OCI-LY3 (cell line): ENCODE measurements at regions not wholly inside any gene's neighbourhood (a gene's known extent, or its start where the extent isn't known, plus 50 kb on each side); places are given as distances from the start of the nearest gene placed in this dataset.

Experiments
- EZH2phosphoT487 ChIP-seq: fragments of 200-600 bp; shearing (Covaris generic); IDR thresholded peaks from 2 replicates; pipeline ENCODE4 v1.6.1; 2018; ENCODE audit warnings: antibody characterized with exemption, mixed run types, low read depth
- TF ChIP-seq, protein P1 (sequence below): fragments of 200-600, 300-600 bp; sonication (generic); IDR thresholded peaks from 2 replicates; pipeline ENCODE4 v1.5.1; 2014; ENCODE audit warnings: antibody characterized with exemption, low read length, low read depth

GRCh38 chr9:73845954-73846690 is 651.0 kb upstream of the RORB start:
- TF ChIP-seq, protein P1, sequence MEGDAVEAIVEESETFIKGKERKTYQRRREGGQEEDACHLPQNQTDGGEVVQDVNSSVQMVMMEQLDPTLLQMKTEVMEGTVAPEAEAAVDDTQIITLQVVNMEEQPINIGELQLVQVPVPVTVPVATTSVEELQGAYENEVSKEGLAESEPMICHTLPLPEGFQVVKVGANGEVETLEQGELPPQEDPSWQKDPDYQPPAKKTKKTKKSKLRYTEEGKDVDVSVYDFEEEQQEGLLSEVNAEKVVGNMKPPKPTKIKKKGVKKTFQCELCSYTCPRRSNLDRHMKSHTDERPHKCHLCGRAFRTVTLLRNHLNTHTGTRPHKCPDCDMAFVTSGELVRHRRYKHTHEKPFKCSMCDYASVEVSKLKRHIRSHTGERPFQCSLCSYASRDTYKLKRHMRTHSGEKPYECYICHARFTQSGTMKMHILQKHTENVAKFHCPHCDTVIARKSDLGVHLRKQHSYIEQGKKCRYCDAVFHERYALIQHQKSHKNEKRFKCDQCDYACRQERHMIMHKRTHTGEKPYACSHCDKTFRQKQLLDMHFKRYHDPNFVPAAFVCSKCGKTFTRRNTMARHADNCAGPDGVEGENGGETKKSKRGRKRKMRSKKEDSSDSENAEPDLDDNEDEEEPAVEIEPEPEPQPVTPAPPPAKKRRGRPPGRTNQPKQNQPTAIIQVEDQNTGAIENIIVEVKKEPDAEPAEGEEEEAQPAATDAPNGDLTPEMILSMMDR: no peak
- no peak for TF ChIP-seq EZH2phosphoT487
